Neuronal stem cell (in vitro differentiated cells): ENCODE measurements at regions not wholly inside any gene's neighbourhood (a gene's known extent, or its start where the extent isn't known, plus 50 kb on each side); places are given as distances from the start of the nearest gene placed in this dataset.

ENCODE experiments used
- DNase-seq: peaks from one replicate; pipeline ENCODE4 v3.0.0-alpha.2; 2013; ENCODE audit warnings: low spot score
- H2AFZ ChIP-seq: one replicate; pipeline ENCODE4 v1.6.1; 2013; ENCODE audit warnings: mild to moderate bottlenecking, low read length, inconsistent platforms
- H2AK5ac ChIP-seq: 2 replicates; pipeline ENCODE4 v1.6.1; 2013; ENCODE audit warnings: low read depth, mild to moderate bottlenecking, inconsistent platforms, low read length, moderate library complexity, mixed read lengths
- H2BK120ac ChIP-seq: 2 replicates; pipeline ENCODE4 v1.6.1; 2013; ENCODE audit warnings: low read depth, mild to moderate bottlenecking, inconsistent platforms, low read length, moderate library complexity, mixed read lengths
- H2BK12ac ChIP-seq: one replicate; pipeline ENCODE4 v1.6.1; 2013; ENCODE audit warnings: low read length, inconsistent platforms
- H2BK15ac ChIP-seq: 2 replicates; pipeline ENCODE4 v1.6.1; 2013; ENCODE audit warnings: mild to moderate bottlenecking, low read length, inconsistent platforms, mixed read lengths
- H2BK5ac ChIP-seq: one replicate; pipeline ENCODE4 v1.6.1; 2013; ENCODE audit warnings: inconsistent platforms, mild to moderate bottlenecking, low read length, moderate library complexity
- H3K14ac ChIP-seq: one replicate; pipeline ENCODE4 v1.6.1; 2013; ENCODE audit warnings: low read length, inconsistent platforms
- H3K18ac ChIP-seq: 2 replicates; pipeline ENCODE4 v1.6.1; 2013; ENCODE audit warnings: low read length, inconsistent platforms
- H3K23ac ChIP-seq: 2 replicates; pipeline ENCODE4 v1.6.1; 2013; ENCODE audit warnings: low read depth, mild to moderate bottlenecking, mixed read lengths, low read length, inconsistent platforms; ENCODE audit not compliant: poor library complexity
- H3K27ac ChIP-seq: replicated peaks from 3 replicates; pipeline ENCODE4 v1.5.1; 2013; ENCODE audit warnings: low read length, inconsistent platforms
- H3K27me3 ChIP-seq, 3 experiments: 2 replicates each; pipeline ENCODE4 v1.6.1; 2013; ENCODE audit warnings: low read length in 3 of 3, mild to moderate bottlenecking in 2 of 3, inconsistent platforms in 1 of 3, low read depth in 1 of 3, mixed read lengths in 1 of 3, moderate library complexity in 1 of 3; ENCODE audit not compliant: control insufficient read depth in 3 of 3, insufficient read depth in 3 of 3
- H3K36me3 ChIP-seq, 2 donors: replicated peaks in 1 of 2; 2 replicates each; pipeline ENCODE4 v1.6.1; 2013; ENCODE audit warnings: low read length in 2 of 2; ENCODE audit not compliant: control insufficient read depth in 2 of 2, insufficient read depth in 2 of 2
- H3K4ac ChIP-seq: 2 replicates; pipeline ENCODE4 v1.6.1; 2013; ENCODE audit warnings: inconsistent platforms, mild to moderate bottlenecking, low read length, moderate library complexity
- H3K4me1 ChIP-seq, 2 donors: 1 replicate in 1 of 2; 2 replicates in 1 of 2; pipeline ENCODE4 v1.6.1; 2013; ENCODE audit warnings: low read length in 2 of 2, low read depth in 1 of 2; ENCODE audit not compliant: control insufficient read depth in 2 of 2, insufficient read depth in 1 of 2
- H3K4me2 ChIP-seq: one replicate; pipeline ENCODE4 v1.6.1; 2013; ENCODE audit warnings: mild to moderate bottlenecking, low read length, inconsistent platforms; ENCODE audit not compliant: insufficient read depth, poor library complexity, severe bottlenecking
- H3K4me3 ChIP-seq, 2 donors: 2 replicates each; pipeline ENCODE4 v1.5.1; 2013; ENCODE audit warnings: low read length in 2 of 2, mild to moderate bottlenecking in 2 of 2, inconsistent platforms in 1 of 2, moderate library complexity in 1 of 2
- H3K79me1 ChIP-seq: one replicate; pipeline ENCODE4 v1.6.1; 2013; ENCODE audit warnings: low read depth, mild to moderate bottlenecking, inconsistent platforms, low read length, moderate library complexity
- H3K9ac ChIP-seq: one replicate; pipeline ENCODE4 v1.6.1; 2013; ENCODE audit warnings: mild to moderate bottlenecking, low read depth, low read length, inconsistent platforms; ENCODE audit not compliant: poor library complexity
- H3K9me3 ChIP-seq, 2 donors: replicated peaks in 1 of 2; 2 replicates each; pipeline versions ENCODE3 to v1.6.1; 2013; ENCODE audit warnings: low read length in 2 of 2, mild to moderate bottlenecking in 2 of 2, inconsistent platforms in 1 of 2, low read depth in 1 of 2, mixed read lengths in 1 of 2, moderate library complexity in 1 of 2; ENCODE audit not compliant: control insufficient read depth in 2 of 2, insufficient read depth in 1 of 2
- H4K8ac ChIP-seq: one replicate; pipeline ENCODE4 v1.6.1; 2013; ENCODE audit warnings: low read depth, mild to moderate bottlenecking, inconsistent platforms, low read length, moderate library complexity
- H4K91ac ChIP-seq: one replicate; pipeline ENCODE4 v1.6.1; 2013; ENCODE audit warnings: low read length, low read depth, mild to moderate bottlenecking, inconsistent platforms; ENCODE audit not compliant: poor library complexity
- WGBS, 2 donors: extraction: QIAGEN DNeasy Blood & Tissue Kit; methylation state at CpG; one replicate each; pipeline ENCODE4 v1.1.7; 2013; ENCODE audit warnings: missing lambda C conversion rate in 2 of 2, mixed read lengths in 1 of 2; ENCODE audit not compliant: insufficient read length in 2 of 2, insufficient replicate concordance in 1 of 2; ENCODE audit errors: extremely low coverage in 2 of 2; 5-methylcytosine and 5-hydroxymethylcytosine counted together

GRCh38 chr12:107522692-107523477 lies 162.7 kb upstream of the PWP1 start:
- no peak overlapping the region for H3K4me2 ChIP-seq
- H2AK5ac ChIP-seq: no peak overlapping the region

GRCh38 chr12:107523775-107524535 lies 161.6 kb upstream of the PWP1 start:
- no peak overlapping the region for H2BK120ac ChIP-seq
- H2AFZ ChIP-seq: no peak overlapping the region
- no peak overlapping the region for H2BK5ac ChIP-seq
- WGBS, 2 donors: no CpG with 5 or more reads among the region's 8 CpGs
- no peak overlapping the region for H3K4ac ChIP-seq
- no peak for DNase-seq
- no peak overlapping the region for H4K91ac ChIP-seq
- H3K23ac ChIP-seq: no peak overlapping the region
- H3K9me3 ChIP-seq: no peaks in the 10 kb centered on the region
- H2BK12ac ChIP-seq: no peak overlapping the region
- H3K4me3 ChIP-seq: no peak overlapping the region
- H3K27ac ChIP-seq: no peak overlapping the region
- no peak overlapping the region for H4K8ac ChIP-seq
- H3K4me2 ChIP-seq: no peak overlapping the region
- H3K18ac ChIP-seq: no peak overlapping the region
- no peak overlapping the region for H2AK5ac ChIP-seq
- no peak overlapping the region for H3K14ac ChIP-seq
- H3K9ac ChIP-seq: no peak overlapping the region
- no peaks in the 10 kb centered on the region for H3K27me3 ChIP-seq
- H3K79me1 ChIP-seq: no peaks in the 10 kb centered on the region
- H3K36me3 ChIP-seq: peaks cover 0 to 1% of the 10 kb centered on the region in 2 donors
- H3K4me1 ChIP-seq: peaks cover 0 to 5% of the 10 kb centered on the region in 2 donors
- no peak overlapping the region for H2BK15ac ChIP-seq

More at GRCh38 chr12:107522692-107523477, 162.7 kb upstream of the PWP1 start:
- Histone ChIP-seq H2BK12ac (no peak overlapping the region), H4K91ac (no peak overlapping the region), H3K9ac (no peak overlapping the region), H2BK15ac (no peak overlapping the region), H3K36me3 (no peaks in the 10 kb centered on the region), H3K79me1 (no peaks in the 10 kb centered on the region), H2BK5ac (no peak overlapping the region), H3K4ac (no peak overlapping the region), H3K9me3 (no peaks in the 10 kb centered on the region), H3K4me3 (no peak overlapping the region), H3K27ac (no peak overlapping the region), H4K8ac (no peak overlapping the region), H3K27me3 (no peaks in the 10 kb centered on the region), H2AFZ (no peak overlapping the region), H3K18ac (no peak overlapping the region), H3K23ac (no peak overlapping the region), H3K14ac (no peak overlapping the region), H3K4me1 (peaks cover 0 to 5% of the 10 kb centered on the region in 2 donors), H2BK120ac (no peak overlapping the region)
- no CpG with 5 or more reads among the region's 3 CpGs for WGBS, 2 donors
- DNase-seq: no peak

- Histone ChIP-seq H3K23ac (no peak overlapping the region), H3K4me2 (no peak overlapping the region), H4K91ac (no peak overlapping the region), H3K4me1 (no peaks in the 10 kb centered on the region), H3K9ac (no peak overlapping the region), H2BK15ac (no peak overlapping the region), H3K9me3 (peaks cover 0 to 2% of the 10 kb centered on the region in 2 donors), H3K18ac (no peak overlapping the region), H3K79me1 (no peaks in the 10 kb centered on the region), H3K14ac (no peak overlapping the region), H2BK120ac (no peak overlapping the region), H2AFZ (no peak overlapping the region), H3K4ac (no peak overlapping the region), H2BK5ac (no peak overlapping the region), H2BK12ac (no peak overlapping the region), H3K27ac (no peak overlapping the region), H4K8ac (no peak overlapping the region), H3K27me3 (no peaks in the 10 kb centered on the region), H3K36me3 (peaks cover 0 to 1% of the 10 kb centered on the region in 2 donors), H2AK5ac (no peak overlapping the region), H3K4me3 (no peak overlapping the region)
- WGBS, 2 donors: no CpG with 5 or more reads among the region's 8 CpGs
- DNase-seq: no peak
These were observed 160.4 kb upstream of the PWP1 start for GRCh38 chr12:107525063-107525718.
